Neural crest cell (in vitro differentiated cells): ENCODE measurements at regions not wholly inside any gene's neighbourhood (a gene's known extent, or its start where the extent isn't known, plus 50 kb on each side); places are given as distances from the start of the nearest gene placed in this dataset.

Source experiments
- DNase-seq: peaks from one replicate; pipeline ENCODE4 v3.0.0; 2021; ENCODE audit warnings: low read depth, mixed read lengths, low spot score
- H3K27ac Mint-ChIP-seq: one replicate; pipeline ENCODE4 v1.8.0; 2021; ENCODE audit warnings: mild to moderate bottlenecking, mixed read lengths; ENCODE audit not compliant: unreplicated experiment
- H3K27me3 Mint-ChIP-seq: 2 replicates; pipeline ENCODE4 v1.8.0; 2021; ENCODE audit warnings: low read depth, mild to moderate bottlenecking, mixed read lengths
- H3K36me3 Mint-ChIP-seq: 2 replicates; pipeline ENCODE4 v1.8.0; 2021; ENCODE audit warnings: low read depth, mild to moderate bottlenecking, mixed read lengths
- H3K4me1 Mint-ChIP-seq: 2 replicates; pipeline ENCODE4 v1.8.0; 2021; ENCODE audit warnings: mixed read lengths
- H3K4me3 Mint-ChIP-seq: one replicate; pipeline ENCODE4 v1.8.0; 2021; ENCODE audit warnings: mild to moderate bottlenecking, mixed read lengths
- H3K9me3 Mint-ChIP-seq: 2 replicates; pipeline ENCODE4 v1.8.0; 2021; ENCODE audit warnings: mixed read lengths
- TF ChIP-seq, protein P1 (sequence below): fragments of 200-600 bp; sonication (generic); conservative IDR thresholded peaks from 2 replicates; pipeline ENCODE4 v1.5.0; 2021; ENCODE audit warnings: antibody characterized with exemption, mild to moderate bottlenecking

- Mint-ChIP-seq H3K27me3 (no peaks in the 10 kb centered on the region), H3K4me3 (no peak overlapping the region), H3K27ac (no peak overlapping the region), H3K4me1 (no peaks in the 10 kb centered on the region), H3K36me3 (no peaks in the 10 kb centered on the region), H3K9me3 (peaks cover 13% of the 10 kb centered on the region)
- DNase-seq: no peak
- TF ChIP-seq, protein P1, sequence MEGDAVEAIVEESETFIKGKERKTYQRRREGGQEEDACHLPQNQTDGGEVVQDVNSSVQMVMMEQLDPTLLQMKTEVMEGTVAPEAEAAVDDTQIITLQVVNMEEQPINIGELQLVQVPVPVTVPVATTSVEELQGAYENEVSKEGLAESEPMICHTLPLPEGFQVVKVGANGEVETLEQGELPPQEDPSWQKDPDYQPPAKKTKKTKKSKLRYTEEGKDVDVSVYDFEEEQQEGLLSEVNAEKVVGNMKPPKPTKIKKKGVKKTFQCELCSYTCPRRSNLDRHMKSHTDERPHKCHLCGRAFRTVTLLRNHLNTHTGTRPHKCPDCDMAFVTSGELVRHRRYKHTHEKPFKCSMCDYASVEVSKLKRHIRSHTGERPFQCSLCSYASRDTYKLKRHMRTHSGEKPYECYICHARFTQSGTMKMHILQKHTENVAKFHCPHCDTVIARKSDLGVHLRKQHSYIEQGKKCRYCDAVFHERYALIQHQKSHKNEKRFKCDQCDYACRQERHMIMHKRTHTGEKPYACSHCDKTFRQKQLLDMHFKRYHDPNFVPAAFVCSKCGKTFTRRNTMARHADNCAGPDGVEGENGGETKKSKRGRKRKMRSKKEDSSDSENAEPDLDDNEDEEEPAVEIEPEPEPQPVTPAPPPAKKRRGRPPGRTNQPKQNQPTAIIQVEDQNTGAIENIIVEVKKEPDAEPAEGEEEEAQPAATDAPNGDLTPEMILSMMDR: no peak
Measured at GRCh38 chr2:82501217-82501616, 1957.9 kb downstream of the SUCLG1 start.

DNA sequence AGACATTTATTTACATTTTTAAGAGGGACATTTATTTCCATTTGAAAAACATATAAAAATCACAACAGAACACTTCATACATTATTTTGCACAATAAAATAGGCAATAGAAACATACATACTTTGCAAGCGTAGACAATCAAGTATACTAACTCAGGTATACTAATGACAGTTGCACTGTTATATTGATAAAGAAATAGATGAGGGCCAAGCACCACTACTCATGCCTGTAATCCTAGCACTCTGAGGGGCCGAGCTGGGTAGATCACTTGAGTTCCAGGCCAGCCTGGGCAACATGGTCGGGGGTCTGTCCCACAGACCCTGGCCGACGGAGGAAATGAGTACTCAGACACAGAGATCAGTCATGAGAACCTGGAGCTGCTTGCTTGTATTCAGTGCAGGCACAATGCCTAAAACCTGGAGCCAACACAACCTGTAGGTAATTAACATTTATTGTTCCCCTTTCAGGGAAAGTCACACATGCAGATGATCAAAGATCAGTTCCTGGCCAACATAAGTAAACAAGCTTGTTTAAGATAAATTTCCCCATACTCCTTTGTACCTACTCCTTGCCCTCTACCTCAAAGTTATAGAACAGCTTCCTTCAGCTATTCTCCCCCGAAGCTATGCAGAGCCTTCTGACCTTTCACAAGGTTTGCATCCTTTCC is 1960.2 kb downstream of the SUCLG1 start:
- TF ChIP-seq, protein P1: no peak
- no peak overlapping the region for H3K4me3 Mint-ChIP-seq
- no peak for DNase-seq
- H3K27ac Mint-ChIP-seq: no peak overlapping the region
- H3K27me3 Mint-ChIP-seq: no peaks in the 10 kb centered on the region
- H3K36me3 Mint-ChIP-seq: no peaks in the 10 kb centered on the region
- H3K9me3 Mint-ChIP-seq: peaks cover 13% of the 10 kb centered on the region
- no peaks in the 10 kb centered on the region for H3K4me1 Mint-ChIP-seq

- no peaks in the 10 kb centered on the region for H3K4me1 Mint-ChIP-seq
- DNase-seq: no peak
- no peaks in the 10 kb centered on the region for H3K27me3 Mint-ChIP-seq
- no peak overlapping the region for H3K4me3 Mint-ChIP-seq
- H3K9me3 Mint-ChIP-seq: peaks cover 4% of the 10 kb centered on the region
- TF ChIP-seq, protein P1: no peak
- no peak overlapping the region for H3K27ac Mint-ChIP-seq
- H3K36me3 Mint-ChIP-seq: peaks cover 3% of the 10 kb centered on the region
Measured at GRCh38 chr2:82494739-82495138, 1964.3 kb downstream of the SUCLG1 start.

GRCh38 chr2:82491591-82491990 is 1967.5 kb downstream of the SUCLG1 start:
- peaks cover 4% of the 10 kb centered on the region for H3K9me3 Mint-ChIP-seq
- H3K4me1 Mint-ChIP-seq: no peaks in the 10 kb centered on the region
- no peak for DNase-seq
- H3K27ac Mint-ChIP-seq: no peak overlapping the region
- peaks cover 3% of the 10 kb centered on the region for H3K36me3 Mint-ChIP-seq
- no peaks in the 10 kb centered on the region for H3K27me3 Mint-ChIP-seq
- no peak overlapping the region for H3K4me3 Mint-ChIP-seq
- TF ChIP-seq, protein P1: no peak

DNA sequence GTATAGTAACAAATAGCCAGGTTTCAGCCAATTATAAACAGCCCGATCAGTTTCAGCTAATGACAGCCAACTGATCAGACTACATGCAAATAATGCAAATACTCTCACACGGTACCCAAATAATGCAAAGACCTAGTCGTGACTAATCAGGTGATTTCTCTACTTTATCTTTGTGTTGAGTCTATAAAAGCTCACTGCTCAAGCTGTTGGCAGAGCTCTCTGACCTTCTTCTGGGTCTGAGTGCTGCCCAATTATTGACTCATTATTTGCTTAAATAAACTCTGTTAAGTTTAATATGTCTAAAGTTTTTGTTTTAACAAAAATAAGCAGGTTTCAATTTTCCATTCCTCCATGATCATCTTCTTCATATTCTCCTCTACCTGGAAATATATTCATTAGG is 1971.7 kb downstream of the SUCLG1 start:
- H3K4me3 Mint-ChIP-seq: no peak overlapping the region
- DNase-seq: no peak
- H3K4me1 Mint-ChIP-seq: no peaks in the 10 kb centered on the region
- no peak overlapping the region for H3K27ac Mint-ChIP-seq
- H3K36me3 Mint-ChIP-seq: peaks cover 3% of the 10 kb centered on the region
- TF ChIP-seq, protein P1: no peak
- peaks cover 4% of the 10 kb centered on the region for H3K9me3 Mint-ChIP-seq
- H3K27me3 Mint-ChIP-seq: no peaks in the 10 kb centered on the region
